ENCODE measurements at regions not wholly inside any gene's neighbourhood (a gene's known extent, or its start where the extent isn't known, plus 50 kb on each side); places are given as distances from the start of the nearest gene placed in this dataset.

DNA sequence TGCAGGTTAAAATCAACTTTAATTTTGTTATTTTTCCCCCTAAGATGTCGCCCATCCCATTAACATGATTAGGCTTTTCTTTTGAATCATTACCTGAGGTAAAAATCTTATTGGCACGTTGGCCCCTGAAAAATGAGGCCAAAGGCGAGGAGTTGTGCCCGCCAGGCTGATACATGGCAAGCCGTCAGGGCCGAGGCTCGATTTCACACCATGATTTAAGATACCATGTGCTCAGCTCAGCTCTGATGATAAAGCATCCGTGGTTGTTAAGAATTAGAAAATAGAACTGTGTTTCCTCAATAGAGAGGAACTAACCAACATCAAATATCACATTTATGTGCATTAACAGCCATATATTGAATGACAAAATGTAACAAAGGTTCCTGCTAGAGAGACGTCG lies 972.9 kb upstream of the SOX9 start:
- H3K9me2 ChIP-seq (replicated peaks; ENCODE audit: insufficient read depth): no peaks in the 10 kb centered on the region

DNA sequence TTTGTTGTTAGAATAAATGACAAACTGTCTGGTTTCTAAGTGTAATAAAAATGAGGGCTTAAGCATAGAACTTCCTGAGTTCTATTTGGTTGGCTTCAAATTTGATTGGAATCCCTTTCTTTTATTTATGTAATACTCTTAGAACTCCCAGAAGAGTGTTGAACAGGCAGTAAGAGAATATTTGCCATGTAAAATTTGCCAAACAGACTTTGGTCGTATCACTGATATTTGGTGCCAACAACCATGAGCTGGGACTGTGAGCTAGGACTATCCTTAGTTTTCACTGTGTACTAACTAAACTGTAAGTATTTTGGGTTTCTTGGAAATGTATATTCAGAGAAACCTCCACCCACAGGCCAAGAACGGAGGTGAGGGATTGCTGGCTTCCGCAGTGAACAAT lies 971.2 kb upstream of the SOX9 start:
- no peaks in the 10 kb centered on the region for H3K27me3 ChIP-seq
- no peaks in the 10 kb centered on the region for H3K9me2 ChIP-seq (replicated peaks; ENCODE audit: insufficient read depth)
- H3K36me3 ChIP-seq (replicated peaks; ENCODE audit: insufficient read depth, low read depth): no peaks in the 10 kb centered on the region
- no peaks in the 10 kb centered on the region for H3K9me3 ChIP-seq (ENCODE audit: low read depth)
- TF ChIP-seq, protein P1, sequence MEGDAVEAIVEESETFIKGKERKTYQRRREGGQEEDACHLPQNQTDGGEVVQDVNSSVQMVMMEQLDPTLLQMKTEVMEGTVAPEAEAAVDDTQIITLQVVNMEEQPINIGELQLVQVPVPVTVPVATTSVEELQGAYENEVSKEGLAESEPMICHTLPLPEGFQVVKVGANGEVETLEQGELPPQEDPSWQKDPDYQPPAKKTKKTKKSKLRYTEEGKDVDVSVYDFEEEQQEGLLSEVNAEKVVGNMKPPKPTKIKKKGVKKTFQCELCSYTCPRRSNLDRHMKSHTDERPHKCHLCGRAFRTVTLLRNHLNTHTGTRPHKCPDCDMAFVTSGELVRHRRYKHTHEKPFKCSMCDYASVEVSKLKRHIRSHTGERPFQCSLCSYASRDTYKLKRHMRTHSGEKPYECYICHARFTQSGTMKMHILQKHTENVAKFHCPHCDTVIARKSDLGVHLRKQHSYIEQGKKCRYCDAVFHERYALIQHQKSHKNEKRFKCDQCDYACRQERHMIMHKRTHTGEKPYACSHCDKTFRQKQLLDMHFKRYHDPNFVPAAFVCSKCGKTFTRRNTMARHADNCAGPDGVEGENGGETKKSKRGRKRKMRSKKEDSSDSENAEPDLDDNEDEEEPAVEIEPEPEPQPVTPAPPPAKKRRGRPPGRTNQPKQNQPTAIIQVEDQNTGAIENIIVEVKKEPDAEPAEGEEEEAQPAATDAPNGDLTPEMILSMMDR (IDR thresholded peaks at IDR 0.05; ENCODE audit: poor library complexity): no peak
- TF ChIP-seq EZH2phosphoT487 (IDR thresholded peaks at IDR 0.05; ENCODE audit: low read depth, severe bottlenecking, unreplicated experiment) (no peak), EZH2 (IDR thresholded peaks at IDR 0.05; ENCODE audit: borderline replicate concordance) (no peak)
- no peak overlapping the region for H3K4me3 ChIP-seq
- H3K79me2 ChIP-seq: no peaks in the 10 kb centered on the region
- no peaks in the 10 kb centered on the region for H3K4me1 ChIP-seq (ENCODE audit: insufficient read depth)
- DNase-seq (ENCODE audit: low spot score): no peak
- no peak overlapping the region for H2AFZ ChIP-seq
- 90% methylated on average over 3 of the region's 3 CpGs for WGBS (ENCODE audit: low lambda C conversion rate, missing lambda C conversion rate)
- H4K20me1 ChIP-seq (ENCODE audit: insufficient read depth, poor library complexity, severe bottlenecking): no peaks in the 10 kb centered on the region
- no peak overlapping the region for H3K27ac ChIP-seq
- H3K4me2 ChIP-seq: no peak overlapping the region

More for the DNA sequence above, 972.9 kb upstream of the SOX9 start:
- H3K27ac ChIP-seq: no peak overlapping the region
- H4K20me1 ChIP-seq (ENCODE audit: insufficient read depth, poor library complexity, severe bottlenecking): no peaks in the 10 kb centered on the region
- H3K79me2 ChIP-seq: no peaks in the 10 kb centered on the region
- no peaks in the 10 kb centered on the region for H3K36me3 ChIP-seq (replicated peaks; ENCODE audit: insufficient read depth, low read depth)
- DNase-seq (ENCODE audit: low spot score): no peak
- no peaks in the 10 kb centered on the region for H3K9me3 ChIP-seq (ENCODE audit: low read depth)
- no peaks in the 10 kb centered on the region for H3K27me3 ChIP-seq
- TF ChIP-seq EZH2phosphoT487 (IDR thresholded peaks at IDR 0.05; ENCODE audit: low read depth, severe bottlenecking, unreplicated experiment) (no peak), EZH2 (IDR thresholded peaks at IDR 0.05; ENCODE audit: borderline replicate concordance) (no peak)
- TF ChIP-seq, protein P1 (IDR thresholded peaks at IDR 0.05; ENCODE audit: poor library complexity): no peak
- WGBS (ENCODE audit: low lambda C conversion rate, missing lambda C conversion rate): 93% methylated on average over 10 of the region's 10 CpGs
- no peaks in the 10 kb centered on the region for H3K4me1 ChIP-seq (ENCODE audit: insufficient read depth)
- no peak overlapping the region for H3K4me3 ChIP-seq
- no peak overlapping the region for H3K4me2 ChIP-seq
- no peak overlapping the region for H2AFZ ChIP-seq

DNA sequence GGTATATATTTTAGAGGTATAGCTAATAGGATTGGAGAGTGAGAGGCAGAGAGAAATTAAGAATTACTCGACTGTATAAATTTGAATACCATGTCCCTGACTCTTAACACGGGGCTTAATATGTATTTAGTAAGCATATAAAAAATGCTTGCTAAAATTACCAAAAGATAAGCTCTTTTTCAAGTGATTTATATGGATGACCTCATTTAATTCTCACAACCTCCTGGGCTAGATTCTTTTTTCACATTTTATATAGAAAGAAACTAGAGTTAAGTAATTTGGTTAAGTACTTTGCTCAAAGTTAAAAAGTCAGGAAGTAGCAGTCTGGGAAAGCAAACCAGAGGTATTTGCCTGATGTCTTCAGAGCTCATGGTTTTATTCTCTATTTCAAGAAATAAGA lies 963.5 kb upstream of the SOX9 start:
- TF ChIP-seq, protein P1 (IDR thresholded peaks at IDR 0.05; ENCODE audit: poor library complexity): no peak
- TF ChIP-seq EZH2 (IDR thresholded peaks at IDR 0.05; ENCODE audit: borderline replicate concordance): no peak
- Histone ChIP-seq H4K20me1 (ENCODE audit: insufficient read depth, poor library complexity, severe bottlenecking) (no peaks in the 10 kb centered on the region), H3K27me3 (no peaks in the 10 kb centered on the region), H3K4me1 (ENCODE audit: insufficient read depth) (no peaks in the 10 kb centered on the region), H3K36me3 (replicated peaks; ENCODE audit: insufficient read depth, low read depth) (no peaks in the 10 kb centered on the region), H2AFZ (no peak overlapping the region), H3K9me2 (replicated peaks; ENCODE audit: insufficient read depth) (no peaks in the 10 kb centered on the region), H3K9me3 (ENCODE audit: low read depth) (no peaks in the 10 kb centered on the region), H3K27ac (no peak overlapping the region), H3K4me3 (no peak overlapping the region), H3K4me2 (no peak overlapping the region), H3K79me2 (no peaks in the 10 kb centered on the region)
- no peak for DNase-seq (ENCODE audit: low spot score)
- WGBS (ENCODE audit: low lambda C conversion rate, missing lambda C conversion rate): 90% methylated on average over 2 of the region's 2 CpGs

DNA sequence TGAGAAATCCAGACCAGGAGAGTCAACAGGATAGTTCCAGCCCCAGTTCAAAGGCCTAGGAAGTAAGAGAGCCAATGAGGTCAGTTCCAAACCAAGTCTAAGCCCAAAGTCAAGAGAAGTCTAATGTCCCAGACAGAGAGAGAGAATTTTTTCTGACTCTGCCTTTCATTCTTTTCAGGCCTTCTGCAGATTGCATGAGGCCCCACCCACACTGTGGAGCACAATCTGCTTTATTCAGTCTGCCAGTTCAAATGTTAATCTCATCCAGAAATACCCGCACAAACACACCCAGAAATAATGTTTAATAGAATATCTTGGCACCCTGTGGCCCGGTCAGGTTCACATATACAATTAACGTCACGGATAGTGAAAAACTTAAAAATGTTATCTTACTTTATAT lies 962.4 kb upstream of the SOX9 start:
- no peaks in the 10 kb centered on the region for H3K27me3 ChIP-seq
- no peak overlapping the region for H3K4me3 ChIP-seq
- TF ChIP-seq, protein P1 (IDR thresholded peaks at IDR 0.05; ENCODE audit: poor library complexity): no peak
- TF ChIP-seq EZH2phosphoT487 (IDR thresholded peaks at IDR 0.05; ENCODE audit: low read depth, severe bottlenecking, unreplicated experiment) (no peak), EZH2 (IDR thresholded peaks at IDR 0.05; ENCODE audit: borderline replicate concordance) (no peak)
- no peaks in the 10 kb centered on the region for H3K79me2 ChIP-seq
- no peak for DNase-seq (ENCODE audit: low spot score)
- no peaks in the 10 kb centered on the region for H3K4me1 ChIP-seq (ENCODE audit: insufficient read depth)
- no peaks in the 10 kb centered on the region for H3K36me3 ChIP-seq (replicated peaks; ENCODE audit: insufficient read depth, low read depth)
- no peak overlapping the region for H3K27ac ChIP-seq
- WGBS (ENCODE audit: low lambda C conversion rate, missing lambda C conversion rate): 95% methylated on average over 4 of the region's 4 CpGs
- no peak overlapping the region for H2AFZ ChIP-seq
- H3K9me2 ChIP-seq (replicated peaks; ENCODE audit: insufficient read depth): no peaks in the 10 kb centered on the region
- H3K9me3 ChIP-seq (ENCODE audit: low read depth): no peaks in the 10 kb centered on the region
- no peaks in the 10 kb centered on the region for H4K20me1 ChIP-seq (ENCODE audit: insufficient read depth, poor library complexity, severe bottlenecking)
- no peak overlapping the region for H3K4me2 ChIP-seq

All from hepatocyte (in vitro differentiated cells).